ENCODE measurements at regions not wholly inside any gene's neighbourhood (a gene's known extent, or its start where the extent isn't known, plus 50 kb on each side); places are given as distances from the start of the nearest gene placed in this dataset.

DNA sequence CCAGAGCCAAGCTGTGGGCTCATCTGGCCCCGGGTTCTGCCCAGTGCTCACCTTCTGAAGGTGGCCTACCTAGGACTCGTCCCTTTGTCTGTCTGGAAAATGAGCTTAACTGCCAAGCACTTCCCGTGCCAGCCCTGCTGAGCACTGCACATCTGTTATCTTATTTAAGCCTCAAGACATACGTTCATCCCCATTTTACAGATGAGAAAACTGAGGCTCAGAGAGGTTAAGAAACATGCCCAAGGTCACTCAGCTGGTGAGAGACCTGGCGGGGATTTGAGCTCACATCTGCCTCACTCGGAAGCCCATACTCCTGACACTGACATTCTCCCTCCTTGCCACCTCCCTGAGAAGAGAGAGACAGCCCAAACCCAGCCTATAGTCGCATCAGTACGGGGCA is 226.2 kb downstream of the MN1 start:
- no peak for TF ChIP-seq POLR2A (IDR thresholded peaks at IDR 0.05)
- TF ChIP-seq, protein P1, sequence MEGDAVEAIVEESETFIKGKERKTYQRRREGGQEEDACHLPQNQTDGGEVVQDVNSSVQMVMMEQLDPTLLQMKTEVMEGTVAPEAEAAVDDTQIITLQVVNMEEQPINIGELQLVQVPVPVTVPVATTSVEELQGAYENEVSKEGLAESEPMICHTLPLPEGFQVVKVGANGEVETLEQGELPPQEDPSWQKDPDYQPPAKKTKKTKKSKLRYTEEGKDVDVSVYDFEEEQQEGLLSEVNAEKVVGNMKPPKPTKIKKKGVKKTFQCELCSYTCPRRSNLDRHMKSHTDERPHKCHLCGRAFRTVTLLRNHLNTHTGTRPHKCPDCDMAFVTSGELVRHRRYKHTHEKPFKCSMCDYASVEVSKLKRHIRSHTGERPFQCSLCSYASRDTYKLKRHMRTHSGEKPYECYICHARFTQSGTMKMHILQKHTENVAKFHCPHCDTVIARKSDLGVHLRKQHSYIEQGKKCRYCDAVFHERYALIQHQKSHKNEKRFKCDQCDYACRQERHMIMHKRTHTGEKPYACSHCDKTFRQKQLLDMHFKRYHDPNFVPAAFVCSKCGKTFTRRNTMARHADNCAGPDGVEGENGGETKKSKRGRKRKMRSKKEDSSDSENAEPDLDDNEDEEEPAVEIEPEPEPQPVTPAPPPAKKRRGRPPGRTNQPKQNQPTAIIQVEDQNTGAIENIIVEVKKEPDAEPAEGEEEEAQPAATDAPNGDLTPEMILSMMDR (IDR thresholded peaks at IDR 0.05 in 4 of 5, conservative IDR thresholded peaks at IDR 0.05 in 1 of 5): no peak

All from gastrocnemius medialis (tissue), 4 donors.